HG02938 (cell line): ENCODE measurements at regions not wholly inside any gene's neighbourhood (a gene's known extent, or its start where the extent isn't known, plus 50 kb on each side); places are given as distances from the start of the nearest gene placed in this dataset.

Experiments
- ATAC-seq: cut with Tn5 transposase; IDR thresholded peaks from one replicate; pipeline ENCODE4 v1.9.1; 2021; ENCODE audit warnings: mild to moderate bottlenecking, moderate library complexity; ENCODE audit not compliant: unreplicated experiment

DNA sequence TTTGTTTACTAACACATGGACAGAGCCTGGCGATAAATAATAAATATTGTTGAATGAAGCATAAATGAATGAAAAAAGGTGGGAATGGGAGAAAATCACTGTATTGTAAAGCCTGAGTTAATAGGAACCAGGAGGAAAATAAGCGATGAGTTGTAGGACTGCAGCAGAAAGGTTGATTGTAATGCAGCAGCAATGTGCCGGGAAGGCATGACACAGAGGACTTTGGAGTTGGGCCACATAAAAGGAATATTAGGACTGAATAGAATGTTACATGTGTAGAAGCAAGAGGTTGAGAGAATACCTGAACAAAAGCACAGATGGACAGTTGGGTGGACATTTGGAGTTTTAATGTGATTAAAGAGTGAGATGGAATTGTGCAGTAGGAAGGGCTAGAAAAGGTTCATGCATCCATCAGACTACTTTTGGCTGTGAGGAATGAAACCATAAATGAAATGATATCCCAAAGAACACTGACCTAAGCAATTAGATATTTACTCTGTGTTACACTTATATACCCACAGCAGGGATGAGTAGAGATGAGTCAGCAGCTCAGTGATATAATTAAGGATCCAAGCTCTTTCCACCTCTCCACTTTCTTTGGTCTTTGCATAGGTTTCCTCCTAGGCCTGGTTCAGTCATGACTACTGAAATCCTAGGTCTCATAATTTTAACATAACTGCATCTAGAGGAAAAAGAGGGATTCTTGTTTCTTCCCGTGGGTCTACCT is 55.4 kb downstream of the CCER1 start:
- ATAC-seq, result no peak

DNA sequence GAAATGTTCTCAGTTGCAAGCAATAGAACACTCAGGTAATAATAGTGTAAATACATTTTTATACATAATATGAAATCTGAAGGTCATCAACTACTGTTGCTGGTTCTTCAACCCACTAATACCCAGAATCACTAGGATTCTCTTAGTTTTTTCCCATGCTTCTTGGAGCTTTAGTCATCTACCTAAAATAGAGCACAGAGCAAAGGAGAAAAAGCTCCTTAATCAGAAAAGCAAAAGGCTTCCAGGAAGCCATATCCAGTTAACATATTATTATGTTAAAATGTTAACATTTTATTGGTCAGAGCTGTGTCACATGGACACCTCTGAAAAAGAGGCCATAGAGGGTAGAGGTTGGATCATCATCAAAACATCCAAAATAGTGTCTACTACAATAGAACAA is 57.0 kb downstream of the CCER1 start:
- no peak for ATAC-seq

DNA sequence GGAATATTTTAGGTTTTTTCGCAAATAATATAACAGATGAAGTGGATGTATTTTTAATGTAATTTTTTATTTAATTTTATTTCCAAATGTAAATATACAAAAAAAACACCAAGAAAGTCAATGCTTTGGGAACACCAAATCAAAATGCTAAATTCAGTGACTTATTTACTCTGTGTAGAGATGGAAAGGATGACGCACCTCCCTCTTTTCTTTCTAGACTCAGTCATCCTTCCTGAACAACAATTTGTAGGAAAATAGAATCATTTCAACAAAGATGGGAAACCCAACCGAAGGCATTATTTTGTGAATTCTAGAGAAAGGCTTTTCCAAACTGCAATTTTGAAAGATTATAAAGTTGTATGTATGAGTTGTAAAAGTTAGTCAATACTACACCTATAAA is 57.7 kb downstream of the CCER1 start:
- ATAC-seq, result no peak

DNA sequence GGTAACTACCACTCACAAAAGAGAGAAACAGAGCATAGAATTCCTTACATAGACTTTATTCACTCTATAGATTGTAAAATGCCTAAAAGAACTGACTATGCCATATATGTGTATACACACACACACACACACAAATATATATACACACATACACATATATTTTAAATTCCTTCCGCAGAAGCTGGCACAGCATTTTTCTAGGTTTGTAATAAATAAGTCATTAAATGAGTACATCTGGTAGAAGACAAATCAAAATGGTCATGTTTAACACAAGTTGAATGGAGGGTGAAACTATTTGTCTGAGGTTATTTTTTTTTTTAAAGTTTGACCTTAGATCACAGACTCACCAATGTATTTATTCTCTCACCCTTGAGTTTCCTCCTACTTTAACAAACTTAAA is 58.2 kb downstream of the CCER1 start:
- no peak for ATAC-seq

DNA sequence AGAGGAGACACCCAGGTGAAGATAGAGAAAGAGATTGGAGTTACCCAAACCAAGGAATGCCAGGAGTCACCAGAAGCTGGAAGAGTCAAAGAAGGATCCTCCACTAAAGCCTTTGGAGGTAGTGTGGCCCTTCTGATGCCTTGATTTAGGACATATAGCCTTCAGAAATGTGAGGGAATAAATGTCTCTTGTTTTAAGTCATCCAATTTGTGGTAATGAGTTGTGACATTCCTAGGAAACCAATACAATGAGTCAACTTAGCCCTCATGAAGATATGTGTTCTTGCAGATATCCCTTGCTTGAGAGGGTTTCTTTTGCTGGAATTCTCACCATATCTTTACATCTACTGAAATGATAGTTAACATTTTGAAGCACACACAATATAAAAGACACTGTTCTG is 58.8 kb downstream of the CCER1 start:
- ATAC-seq, result no peak

DNA sequence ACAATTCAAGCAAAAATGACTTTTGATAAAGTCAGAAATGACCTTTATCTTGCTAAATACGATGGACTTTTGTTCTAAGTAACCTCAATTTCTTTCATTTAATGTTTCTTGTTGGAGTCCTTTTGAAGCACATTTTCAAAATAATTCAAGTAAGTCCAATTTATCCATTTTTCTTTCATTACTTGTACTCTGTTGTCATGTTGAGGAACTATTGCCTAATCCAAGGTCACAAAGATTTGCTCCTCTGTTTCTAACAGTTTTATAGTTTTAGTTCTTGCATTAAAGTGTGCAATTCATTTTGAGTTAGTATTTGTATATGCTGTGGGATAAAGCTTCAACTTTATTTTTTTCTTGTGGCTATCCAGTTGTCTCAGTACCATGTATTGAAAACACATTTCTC is 66.7 kb downstream of the CCER1 start:
- ATAC-seq, result no peak

DNA sequence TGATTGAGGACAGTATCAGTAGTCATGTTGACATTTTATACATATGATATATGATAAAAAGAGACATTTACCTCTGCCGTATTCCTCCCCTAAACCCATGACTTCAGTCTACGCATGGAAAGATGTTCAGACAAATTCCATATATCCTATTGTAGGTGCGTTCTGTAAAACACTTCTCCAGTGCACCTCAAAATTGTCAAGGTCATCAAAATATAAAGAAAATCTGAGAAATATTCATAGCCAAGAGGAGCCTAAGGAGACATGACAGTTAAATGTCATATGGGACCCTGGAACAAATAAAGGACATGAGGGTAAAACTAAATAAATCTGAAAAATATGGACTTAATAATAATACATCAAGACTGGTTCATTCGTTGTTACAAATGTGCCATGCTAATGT is 71.5 kb downstream of the CCER1 start:
- ATAC-seq, result no peak

DNA sequence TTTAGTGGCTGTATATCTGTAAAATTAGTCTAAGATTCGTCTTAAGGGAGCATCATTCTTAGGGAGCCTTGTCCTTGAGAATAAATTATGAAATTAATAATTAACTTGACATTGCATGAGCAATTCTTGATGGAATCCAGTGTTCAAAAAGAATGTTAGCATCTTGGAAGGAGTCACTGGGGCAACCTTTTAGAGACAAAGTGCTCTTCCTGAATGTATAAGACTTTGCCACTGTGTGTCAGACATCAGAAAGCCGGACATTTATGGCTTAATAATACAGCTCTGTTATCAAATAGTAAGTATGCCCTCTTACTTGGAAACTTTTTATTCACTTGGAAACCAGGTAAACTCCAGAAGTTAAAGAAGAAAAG is 83.3 kb downstream of the CCER1 start:
- no peak for ATAC-seq

DNA sequence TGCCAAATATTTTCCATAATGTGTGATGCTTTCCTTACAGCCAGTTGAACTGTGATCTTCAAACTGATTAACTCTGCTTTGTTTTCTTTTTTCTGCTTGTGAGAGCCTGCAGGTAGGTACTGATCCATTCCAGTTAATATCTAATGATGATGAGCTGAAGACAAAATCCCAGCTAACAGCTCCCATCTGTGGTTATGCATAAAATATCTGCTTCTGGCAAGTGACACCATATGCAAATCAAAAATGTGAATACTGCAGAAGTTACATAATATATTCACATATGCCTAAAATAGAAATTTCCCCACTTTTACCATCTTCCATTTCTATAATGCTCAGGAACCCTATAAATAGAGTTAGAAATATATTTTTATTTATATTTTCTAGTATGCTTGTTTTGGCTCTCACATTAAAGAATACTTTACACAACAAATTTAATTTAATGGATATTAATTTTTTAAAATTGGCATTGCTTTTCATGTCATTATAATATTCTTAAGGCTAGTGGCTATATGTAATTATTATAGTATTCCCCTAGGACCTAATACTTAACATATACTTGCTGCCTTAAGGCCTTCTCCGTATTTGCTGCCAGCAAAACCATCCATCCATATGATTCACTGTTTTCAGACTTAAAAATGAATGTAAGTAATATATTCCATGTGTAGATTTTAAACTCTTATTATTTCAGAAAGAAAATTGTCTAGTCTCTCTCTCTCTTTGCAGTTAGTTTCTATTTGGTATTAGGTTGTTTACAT is 83.8 kb downstream of the CCER1 start:
- no peak for ATAC-seq

DNA sequence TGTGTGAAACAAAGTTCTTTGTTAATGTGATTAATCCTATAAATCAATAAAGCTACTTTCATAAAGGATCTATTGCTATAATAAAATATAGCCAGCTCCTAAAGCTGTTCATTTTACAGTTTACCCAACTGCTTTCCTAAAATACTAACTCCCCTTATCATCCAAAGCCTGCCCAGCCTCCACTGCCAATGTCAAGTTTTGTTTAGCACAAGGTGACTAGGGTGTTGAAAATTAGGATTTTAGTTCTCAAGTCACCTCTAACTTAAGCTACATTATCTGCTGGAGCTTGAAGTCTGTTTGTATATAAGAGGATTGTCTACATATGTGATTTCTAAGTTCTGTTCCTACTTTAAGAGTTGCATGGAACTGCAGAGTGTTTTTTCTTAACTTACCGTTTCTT is 86.3 kb downstream of the CCER1 start:
- ATAC-seq, result no peak

DNA sequence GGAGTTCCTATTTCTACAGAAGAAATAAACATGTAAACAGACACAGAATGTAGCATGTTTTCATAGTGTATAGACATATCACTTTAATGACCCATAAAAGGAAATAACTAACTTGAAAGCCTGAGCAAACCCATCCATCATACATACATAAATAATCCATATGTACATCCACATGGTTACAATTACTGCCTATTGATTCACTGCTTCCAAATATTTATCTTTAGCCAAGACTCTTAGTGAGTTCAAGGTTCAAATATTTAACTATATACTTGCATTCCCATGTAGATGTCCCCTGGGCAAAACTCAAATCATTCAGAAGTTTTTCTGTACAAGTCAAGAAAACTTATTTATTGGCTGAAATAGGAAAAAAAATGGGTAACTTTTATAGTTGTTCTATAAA is 95.4 kb downstream of the CCER1 start:
- ATAC-seq, result no peak

DNA sequence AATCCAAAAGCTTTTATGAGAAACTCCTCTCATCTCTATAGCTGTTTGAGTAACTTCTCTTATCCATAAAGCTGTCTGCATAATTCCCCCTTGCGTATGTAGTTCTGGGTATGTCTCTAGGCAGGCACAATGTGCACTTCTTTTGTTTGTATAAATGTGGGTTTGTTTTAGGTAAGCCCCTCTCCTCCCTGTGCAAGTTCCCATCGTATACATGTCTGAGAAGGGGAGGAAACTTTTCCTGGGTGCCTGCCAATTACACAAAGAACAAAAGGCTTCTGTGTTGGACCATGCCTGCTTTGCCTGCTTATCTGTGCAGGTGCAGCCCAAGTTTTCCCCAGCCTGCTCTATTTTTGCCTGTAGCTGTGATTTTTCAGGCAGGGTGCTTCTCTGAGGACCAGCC is 96.7 kb downstream of the CCER1 start:
- no peak for ATAC-seq

DNA sequence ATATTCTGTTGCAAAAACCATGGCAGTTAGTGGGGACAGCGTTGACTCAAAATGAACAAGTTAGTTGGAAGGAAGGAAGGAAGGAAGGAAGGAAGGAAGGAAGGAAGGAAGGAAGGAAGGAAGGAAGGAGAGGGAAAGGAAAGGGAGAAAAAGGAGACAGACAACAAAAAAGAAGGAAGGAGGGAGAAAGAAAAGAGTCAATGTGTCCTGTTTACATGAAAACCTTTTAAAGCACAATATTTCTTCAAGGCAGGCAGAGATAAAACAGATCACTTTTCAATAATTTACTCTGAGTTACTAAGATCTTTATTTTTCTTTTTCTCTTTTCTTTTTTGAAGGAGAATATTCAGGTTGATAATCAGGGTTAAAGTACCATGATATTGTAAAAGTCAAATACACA is 99.4 kb downstream of the CCER1 start:
- ATAC-seq, result no peak

DNA sequence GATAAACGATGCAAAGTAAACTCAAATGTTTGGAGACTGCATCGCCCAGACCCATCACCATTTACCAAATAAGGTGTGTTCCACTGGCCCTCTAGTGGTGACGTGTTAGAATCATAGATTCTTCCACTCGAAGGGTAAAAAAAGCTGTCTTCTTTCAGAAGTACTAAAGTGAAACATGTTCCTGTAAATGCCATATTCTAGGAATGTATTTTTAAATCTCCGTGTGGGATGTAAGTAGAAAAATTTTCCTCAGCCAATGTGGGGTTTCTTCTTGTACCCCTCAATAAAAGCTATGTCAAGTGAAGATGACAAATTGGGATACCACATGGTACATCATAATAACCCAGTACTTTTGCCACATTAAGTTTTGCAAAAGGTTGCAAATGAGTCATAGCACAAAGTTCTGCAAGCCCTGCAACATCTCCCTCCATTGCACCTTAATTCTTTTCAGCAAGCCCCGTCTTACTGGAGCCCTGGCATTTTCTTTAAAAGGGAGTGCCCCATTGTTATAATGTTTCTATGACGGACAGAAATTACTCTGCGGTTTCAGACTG is 100.8 kb downstream of the CCER1 start:
- ATAC-seq, result peak; percentile 84

DNA sequence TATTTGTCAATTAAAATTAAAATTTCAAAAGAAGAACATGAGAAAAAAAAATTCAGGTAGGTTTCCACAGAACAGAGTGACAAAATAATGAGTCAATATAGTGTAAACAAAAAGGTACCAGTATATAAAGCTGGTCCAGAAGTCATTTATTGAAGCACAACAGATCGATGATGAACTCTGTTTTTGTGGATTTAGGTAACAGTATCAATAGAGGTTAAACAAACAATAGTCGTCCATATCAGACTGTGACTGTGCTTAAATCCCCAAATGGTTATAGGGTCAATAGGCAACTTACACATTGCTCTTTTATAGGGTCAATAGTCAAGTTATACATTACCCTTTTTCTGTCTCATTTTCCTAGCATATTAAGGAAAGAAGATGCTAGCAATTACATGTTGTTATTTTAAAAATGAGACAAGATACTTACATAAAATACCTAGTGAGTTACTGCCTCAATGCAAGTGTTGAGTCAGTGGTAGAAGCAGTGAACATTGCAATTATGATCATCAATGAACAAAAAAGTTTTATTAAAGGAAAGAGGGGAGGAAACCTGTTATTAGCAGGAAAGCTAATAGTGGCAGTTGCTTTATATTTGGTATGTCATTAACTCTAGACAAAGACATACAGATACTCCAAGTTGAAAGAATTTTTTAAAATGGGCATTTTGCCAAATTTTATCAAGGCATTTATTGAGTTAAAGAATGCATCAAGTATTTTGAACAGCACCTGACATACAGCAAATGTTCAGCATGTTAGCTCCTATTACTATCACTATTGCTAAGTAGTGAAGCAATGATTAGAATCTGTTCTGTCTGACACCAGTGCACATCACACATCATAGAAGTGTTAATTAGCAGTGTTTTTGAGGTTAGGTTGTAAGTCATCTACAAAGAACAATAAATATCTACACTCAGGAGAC is 102.9 kb downstream of the CCER1 start:
- ATAC-seq, result no peak

DNA sequence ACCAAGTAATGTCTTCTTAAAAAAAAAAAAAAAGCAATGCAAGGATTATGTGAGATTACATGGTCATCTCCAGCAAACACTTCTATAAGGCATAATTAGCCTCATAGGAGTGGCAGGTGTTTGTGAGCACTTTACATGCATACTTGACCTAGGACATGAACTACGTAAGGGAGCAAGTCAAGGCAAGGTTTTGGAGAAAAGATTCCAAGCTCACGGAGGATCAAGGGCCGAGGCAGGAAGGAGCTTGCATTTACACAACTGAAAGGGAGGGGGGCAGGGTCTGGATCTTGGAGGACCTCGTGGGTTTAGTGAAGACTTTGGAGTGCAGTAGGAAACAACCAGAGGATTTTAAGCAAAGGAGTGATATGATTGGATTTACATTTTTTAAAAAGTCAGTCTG is 112.5 kb downstream of the CCER1 start:
- no peak for ATAC-seq

DNA sequence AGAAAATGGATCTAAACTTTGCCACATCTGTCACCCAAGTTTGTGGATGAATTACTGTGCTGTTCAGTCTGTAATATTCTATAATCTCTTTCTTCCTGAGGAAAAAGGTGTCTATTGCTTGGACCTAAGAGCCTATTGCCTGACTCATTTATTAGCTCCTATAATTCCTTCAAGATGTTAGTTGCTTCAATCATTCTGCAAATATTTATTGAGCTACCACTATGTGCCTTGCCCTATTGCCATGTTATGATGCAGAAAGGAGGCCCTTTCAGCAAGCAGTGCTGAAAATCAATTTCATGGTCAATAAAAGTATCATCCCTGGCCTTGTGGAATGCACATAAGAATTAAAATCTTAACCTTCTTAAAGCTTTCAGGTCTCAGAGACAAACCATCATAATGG is 113.6 kb downstream of the CCER1 start:
- ATAC-seq, result no peak

DNA sequence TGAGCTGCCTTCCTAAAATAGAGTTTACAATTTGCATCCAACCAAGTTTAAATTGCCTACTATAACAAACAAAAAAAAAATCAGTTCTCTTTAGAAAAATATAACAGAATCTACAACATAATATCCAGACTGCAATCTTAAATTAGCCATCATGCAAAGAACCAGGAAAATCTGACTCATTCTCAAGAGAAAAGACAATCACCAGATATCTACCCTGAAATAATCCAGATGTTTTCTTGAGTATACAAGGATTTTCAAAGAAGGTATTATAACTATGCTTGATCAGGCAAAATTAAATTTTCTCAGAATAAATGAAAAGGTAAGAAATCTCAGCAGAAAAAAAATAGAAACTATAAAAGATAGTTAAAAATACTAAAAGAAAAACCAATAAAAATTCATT is 115.6 kb downstream of the CCER1 start:
- ATAC-seq, result no peak

DNA sequence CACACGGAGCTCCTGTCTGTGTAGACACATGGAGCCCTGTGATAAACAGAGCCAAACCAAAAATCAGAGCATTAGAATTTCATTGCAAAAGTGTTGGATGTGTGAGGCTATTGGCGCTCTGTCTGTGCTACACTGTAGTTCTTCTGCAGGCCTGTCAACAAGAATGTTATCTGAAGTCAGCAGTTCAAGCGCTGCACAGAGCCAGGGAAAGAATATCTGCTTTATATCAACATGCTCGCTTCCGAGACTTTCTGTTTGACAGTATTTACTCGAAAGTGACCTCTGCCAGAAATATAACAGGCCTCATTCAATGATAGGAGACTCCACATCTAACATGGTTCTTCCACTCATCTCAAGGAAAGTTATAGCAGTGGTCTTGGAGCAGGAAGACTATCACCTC is 118.3 kb downstream of the CCER1 start:
- no peak for ATAC-seq

DNA sequence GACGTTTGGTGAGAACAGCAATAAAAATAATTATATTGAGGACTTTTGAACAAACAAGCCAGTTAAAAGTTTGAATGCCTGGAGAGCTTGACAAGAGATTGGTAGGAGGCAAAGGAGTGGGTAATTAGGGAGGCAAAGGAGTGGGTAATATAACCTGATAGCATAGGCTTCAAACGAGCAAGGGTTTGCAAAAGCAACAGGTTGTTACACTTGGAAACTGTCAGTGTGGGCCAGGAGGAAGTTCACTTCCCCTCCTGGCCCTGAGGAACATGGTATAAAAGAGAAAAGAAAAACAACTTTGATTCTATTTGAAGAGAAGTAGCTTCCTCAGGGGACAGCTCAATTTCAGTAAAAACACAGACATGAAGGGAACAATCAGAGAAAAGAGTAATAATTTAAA is 121.7 kb downstream of the CCER1 start:
- ATAC-seq, result no peak

DNA sequence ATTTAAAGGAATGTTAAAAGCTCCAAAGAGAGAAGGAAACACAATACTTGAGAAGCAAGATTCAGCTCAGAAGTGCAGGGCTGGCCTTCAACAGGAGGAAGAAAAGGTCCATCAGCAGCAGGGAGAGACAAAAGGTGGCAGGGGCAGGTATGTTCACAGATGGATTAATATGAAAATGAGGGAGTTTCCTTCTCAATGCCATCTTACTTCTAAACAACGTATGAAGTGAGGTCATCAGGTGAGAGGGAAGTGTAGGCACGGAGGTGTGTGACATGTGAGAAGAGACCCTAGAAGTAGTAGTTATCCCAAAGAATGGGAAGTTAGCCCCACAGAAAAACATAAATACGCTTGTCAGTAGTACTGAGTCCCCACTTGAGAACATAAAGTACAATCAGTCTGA is 122.5 kb downstream of the CCER1 start:
- no peak for ATAC-seq
